ENCODE measurements at regions not wholly inside any gene's neighbourhood (a gene's known extent, or its start where the extent isn't known, plus 50 kb on each side); places are given as distances from the start of the nearest gene placed in this dataset.
"Not testable (repeated sequence)": the region's sequence is repeated elsewhere in the genome, so short reads cannot be mapped to it uniquely, and the experiment has no call there.

DNA sequence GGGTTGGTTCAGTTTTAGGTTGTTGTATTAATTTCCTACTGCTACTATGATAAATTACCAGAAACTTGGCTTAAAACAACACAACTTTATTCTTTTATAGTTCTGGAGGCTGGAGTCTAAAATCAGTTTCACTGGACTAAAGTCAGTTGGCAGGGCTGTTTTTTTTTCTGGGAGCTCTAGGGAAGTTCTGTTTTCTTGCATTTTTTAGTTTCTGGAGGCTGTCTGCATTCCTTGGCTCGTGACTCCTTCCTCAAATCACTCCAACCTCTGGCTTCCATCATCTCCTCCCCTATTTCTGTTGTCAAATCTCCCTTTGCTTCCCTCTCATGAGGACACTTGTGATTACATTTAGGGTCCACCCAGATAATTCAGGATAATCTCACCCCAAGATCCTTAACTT, 51.3 kb upstream of the SUB1 start:
- no peak for DNase-seq (ENCODE audit: low spot score)

DNA sequence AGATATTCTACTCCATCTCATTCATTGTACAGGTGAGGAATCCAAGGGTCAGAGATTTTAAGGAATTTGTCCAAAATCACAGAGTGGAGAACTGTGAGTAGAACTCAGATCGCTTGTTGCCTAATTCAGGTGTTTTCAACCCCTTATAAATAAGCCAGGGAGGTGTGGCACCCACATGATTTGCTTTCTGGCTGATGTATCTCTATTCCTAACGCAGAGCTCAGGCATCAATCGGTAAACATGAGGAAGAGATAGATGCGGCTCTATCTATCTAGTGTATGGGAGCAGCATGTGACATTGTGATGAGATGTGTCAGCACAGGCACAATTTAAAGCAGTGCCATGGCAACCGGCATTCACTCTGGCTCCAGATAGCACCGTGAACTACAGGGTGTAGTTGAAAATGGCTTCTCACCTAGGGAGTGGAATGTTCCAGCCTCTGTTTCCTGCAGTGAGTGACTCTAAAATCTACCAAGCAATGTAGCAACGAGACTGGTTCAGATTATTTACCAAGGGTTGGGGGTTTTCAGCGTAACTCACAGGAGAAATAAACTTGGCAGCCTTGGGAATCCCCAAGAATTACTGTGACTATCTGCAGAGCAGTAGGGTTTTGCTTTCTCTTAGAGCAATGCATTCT, 53.4 kb upstream of the SUB1 start:
- no peak for DNase-seq (ENCODE audit: low spot score)

DNA sequence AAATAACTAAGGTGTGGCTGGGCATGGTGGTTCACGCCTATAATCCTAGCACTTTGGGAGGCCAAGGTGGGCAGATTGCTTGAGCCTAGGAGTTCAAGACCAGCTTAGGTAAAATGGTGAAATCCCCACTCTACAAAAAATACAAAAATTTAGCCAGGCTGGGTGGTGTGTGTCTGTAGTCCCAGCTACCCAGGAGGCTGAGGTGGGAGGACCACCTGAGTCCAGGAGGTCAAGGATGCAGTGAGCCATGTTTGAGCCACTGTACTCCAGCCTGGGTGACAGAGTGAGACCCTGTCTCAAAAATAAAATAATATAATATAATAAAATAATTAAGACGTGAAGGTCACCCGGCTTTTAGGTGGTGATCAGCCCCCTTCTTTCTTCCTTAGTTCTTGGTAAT, 58.0 kb upstream of the SUB1 start:
- not testable (repeated sequence) for DNase-seq (ENCODE audit: low spot score)

DNA sequence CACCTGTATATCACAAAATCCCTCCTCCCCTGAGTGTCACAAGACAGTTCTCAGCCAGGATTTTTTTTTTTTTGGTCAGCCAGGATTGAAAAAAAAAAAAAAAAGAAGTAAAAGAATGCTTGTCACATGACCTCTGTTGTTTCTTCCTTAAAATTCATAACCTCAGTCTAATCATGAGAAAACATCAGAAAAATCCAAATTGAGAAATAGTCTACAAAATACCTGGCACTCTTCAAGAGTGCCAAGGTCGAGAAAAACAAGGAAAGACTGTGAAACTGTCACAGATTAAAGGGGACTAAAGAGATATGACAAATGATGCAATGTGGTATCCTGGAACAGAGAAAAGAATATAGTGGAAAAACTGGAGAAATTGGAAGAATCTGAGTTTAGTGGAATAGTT, 58.5 kb upstream of the SUB1 start:
- DNase-seq (ENCODE audit: low spot score) = no peak

DNA sequence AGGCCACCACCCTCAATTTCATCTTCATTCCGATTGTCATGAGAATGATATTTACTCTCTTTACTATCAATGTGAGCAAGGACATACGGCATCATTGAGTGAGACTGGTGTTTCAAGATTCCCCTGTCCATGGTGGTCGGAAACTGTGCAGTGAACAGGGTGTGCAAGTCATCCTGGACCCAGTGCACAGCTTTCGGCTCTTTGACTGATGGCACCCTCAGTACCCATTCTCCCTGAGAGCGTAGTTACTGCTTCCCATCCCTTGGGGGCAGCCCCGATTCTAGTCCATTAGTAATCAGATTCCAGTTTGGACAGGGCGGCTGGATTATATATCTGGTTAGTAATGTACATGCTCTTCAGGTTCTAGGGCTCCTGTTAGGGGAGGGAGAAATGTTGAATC, 61.7 kb upstream of the SUB1 start:
- no peak for DNase-seq (ENCODE audit: low spot score)

DNA sequence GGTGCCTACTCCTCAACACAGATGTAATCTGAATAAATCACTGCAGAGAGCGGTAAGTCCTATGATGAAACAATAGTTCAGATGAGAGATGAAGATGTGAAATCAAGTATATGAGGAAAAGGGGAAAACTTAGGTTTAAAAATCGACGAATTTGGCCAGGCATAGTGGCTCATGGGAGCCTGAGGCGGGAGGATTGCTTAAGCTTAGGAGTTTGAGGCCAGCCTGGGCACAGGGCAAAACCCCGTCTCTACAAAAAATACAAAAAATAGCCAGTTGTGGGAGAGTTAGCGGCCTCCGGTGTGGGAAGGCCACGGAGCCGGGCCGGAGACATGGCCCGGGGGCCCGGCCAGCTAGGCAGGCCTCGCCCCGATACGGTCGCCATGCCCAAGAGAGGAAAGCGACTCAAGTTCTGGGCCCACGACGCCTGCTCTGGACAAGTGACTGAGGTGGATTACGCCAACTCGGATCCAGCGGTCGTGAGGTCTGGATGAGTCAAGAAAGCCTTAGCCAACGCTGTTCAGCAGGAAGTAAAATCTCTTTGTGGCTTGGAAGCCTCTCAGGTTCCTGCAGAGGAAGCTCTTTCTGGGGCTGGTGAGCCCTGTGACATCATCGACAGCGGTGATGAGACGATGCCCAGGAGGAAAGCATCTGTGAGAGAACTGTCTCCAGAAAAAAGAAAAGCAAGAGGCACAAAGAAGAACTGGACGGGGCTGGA, 62.8 kb upstream of the SUB1 start:
- no peak for DNase-seq (ENCODE audit: low spot score)

DNA sequence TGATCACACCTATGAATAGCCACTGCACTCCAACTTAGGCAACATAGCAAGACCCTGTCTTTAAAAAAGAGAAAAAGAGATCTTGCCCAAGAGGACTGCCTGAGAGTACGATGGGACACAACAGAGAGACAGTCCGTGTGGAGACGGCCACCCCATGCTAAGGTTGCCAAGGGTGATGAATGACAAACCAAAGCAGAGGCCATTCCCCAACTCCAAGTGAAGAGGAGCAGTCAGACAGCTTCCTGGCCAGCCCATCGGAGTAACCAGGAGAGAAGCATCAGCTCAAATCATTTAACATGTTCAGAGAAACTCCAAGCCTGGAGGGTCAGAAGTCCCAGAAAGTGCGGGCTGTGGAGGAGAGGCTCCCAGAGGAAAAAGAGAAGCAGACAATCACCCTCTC, 63.9 kb upstream of the SUB1 start:
- DNase-seq (ENCODE audit: low spot score) = no peak

DNA sequence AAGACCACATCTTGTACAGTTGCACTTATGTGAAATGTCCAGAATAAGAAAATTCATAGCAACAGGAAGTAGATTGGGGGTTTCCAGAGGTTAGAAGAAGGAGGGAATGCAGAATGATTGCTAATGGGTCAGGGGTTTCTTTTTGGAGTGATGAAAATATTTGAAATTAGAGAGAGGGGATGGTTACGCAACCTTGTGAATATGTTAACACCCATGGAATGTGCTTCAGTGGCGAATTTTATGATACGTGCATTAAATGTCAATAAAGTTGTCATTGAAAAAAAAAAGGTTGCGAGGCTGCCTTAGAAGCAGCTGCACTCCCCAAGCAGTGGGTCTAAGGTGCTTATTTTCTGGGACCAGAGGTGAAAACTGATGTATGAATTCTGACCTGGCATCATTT, 64.4 kb upstream of the SUB1 start:
- DNase-seq (ENCODE audit: low spot score) = no peak

DNA sequence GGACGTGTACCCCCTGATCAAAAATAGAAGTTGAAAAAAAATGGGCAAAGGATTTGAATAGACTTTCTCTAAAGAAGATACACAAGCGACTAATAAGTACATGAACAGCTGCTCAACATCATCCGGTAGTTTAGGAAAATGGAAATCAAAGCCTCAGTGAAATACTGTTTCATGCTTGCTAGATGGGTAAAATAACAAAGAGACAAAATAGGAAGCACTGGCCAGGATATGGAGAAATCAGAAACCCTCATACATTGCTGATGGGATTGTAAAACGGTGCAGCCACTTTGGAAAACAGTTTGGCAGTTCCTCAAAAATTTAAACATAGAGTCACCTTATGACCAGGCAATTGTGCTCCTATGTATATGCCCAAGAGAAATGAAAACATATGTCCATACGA, 65.0 kb upstream of the SUB1 start:
- no peak for DNase-seq (ENCODE audit: low spot score)

DNA sequence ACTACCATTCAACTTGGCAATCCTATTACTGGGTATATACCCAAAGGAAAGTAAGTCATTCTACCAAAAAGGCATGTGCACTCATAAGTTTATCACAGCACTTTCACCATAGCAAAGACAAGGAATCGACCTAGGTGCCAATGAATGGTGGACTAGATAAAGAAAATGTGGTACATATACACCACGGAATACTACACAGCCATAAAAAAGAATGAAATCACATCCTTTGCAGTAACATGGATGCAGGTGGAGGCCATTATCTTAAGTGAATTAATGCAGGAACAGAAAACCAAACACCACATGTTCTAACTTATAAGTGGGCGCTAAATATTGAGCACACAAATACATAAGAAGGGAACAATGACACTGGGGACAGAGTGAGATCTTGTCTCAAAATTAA, 65.8 kb upstream of the SUB1 start:
- DNase-seq (ENCODE audit: low spot score) = no peak

DNA sequence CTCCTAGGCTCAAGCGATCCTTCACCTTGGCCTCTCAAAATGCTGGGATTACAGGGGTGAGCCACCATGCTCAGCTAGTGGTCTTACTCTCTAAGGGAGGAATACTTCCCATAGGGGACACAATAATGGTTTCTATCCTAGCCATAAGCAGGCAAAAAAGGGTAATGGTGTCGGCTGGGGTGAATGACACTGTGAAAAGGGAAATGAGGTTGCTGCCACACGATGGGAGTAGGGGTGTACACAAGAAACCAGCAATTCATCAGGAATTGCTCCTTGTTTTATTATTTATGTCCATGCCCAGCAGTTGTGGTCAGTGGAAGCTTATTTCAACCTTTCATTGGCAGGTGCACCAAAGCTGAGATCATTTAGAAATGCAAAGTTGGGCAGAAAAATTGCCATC, 70.3 kb upstream of the ZFR start:
- no peak for DNase-seq (ENCODE audit: low spot score)

DNA sequence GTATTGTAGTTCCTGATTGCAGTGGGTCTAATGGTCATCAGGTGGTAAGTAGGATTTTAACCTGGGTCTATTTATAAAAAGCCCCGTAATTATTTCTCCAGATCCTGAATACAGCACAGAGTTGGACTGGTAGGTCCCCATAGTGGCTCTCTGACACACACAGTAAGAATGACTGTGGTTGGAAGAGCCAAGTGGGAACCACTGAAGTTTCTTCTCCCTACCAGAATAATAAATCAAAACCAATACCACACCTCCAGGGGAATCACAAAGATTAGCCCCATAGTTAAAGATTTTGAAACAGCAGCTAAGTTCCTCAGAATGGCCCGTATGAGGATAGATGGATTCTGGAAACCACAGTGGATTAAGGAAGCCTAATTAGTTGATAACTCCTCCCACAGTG, 68.4 kb upstream of the ZFR start:
- DNase-seq (ENCODE audit: low spot score) = no peak

DNA sequence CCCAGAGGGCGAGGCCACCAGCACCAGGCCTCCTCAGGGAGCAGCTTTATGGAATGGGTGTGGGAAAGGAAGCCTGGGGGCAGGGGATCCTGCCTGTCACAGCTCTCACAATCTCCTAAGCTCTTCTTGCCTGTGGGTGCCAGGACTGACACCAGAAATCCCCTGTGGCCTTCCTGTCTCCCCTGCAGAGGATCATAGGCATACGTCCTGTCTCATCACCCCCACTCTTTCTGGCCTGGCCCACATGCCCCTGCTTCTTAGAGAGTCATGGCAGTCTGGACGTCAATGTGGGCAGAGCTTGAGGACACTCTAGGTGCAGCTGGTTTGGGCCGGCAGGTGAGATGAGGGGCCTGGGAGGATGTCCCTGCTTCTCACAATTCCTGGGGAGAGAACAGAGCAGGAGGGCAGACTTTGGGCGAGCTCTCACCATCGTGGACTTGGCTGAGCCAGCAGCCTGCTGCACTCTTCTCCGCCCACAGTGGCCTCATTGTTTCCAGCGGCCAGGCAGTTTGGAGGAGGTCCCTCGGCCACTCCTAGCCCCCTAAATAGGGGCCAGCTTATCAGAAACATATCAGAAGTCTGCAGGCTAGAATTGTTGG, 67.3 kb upstream of the ZFR start:
- peak; percentile 45 for DNase-seq (ENCODE audit: low spot score)

DNA sequence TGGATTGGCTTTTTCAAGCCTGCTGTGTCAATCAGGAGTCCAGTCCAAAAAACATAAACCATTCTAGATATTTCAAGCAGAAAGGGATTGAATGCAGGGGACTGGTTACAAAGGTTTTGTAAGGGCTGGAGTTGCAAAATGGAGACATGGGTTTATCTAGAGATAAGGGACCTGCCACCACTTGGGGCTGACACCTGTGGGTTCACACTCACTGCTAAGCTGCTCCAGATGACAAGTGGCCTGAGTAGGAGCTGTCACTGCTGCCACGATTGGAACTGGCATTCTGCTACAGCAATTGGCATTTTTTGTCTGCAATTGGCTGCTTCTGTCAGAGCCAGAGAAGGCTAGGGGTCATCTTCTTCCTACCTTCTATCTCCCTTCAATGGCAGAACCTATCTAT, 66.3 kb upstream of the ZFR start:
- no peak for DNase-seq (ENCODE audit: low spot score)

DNA sequence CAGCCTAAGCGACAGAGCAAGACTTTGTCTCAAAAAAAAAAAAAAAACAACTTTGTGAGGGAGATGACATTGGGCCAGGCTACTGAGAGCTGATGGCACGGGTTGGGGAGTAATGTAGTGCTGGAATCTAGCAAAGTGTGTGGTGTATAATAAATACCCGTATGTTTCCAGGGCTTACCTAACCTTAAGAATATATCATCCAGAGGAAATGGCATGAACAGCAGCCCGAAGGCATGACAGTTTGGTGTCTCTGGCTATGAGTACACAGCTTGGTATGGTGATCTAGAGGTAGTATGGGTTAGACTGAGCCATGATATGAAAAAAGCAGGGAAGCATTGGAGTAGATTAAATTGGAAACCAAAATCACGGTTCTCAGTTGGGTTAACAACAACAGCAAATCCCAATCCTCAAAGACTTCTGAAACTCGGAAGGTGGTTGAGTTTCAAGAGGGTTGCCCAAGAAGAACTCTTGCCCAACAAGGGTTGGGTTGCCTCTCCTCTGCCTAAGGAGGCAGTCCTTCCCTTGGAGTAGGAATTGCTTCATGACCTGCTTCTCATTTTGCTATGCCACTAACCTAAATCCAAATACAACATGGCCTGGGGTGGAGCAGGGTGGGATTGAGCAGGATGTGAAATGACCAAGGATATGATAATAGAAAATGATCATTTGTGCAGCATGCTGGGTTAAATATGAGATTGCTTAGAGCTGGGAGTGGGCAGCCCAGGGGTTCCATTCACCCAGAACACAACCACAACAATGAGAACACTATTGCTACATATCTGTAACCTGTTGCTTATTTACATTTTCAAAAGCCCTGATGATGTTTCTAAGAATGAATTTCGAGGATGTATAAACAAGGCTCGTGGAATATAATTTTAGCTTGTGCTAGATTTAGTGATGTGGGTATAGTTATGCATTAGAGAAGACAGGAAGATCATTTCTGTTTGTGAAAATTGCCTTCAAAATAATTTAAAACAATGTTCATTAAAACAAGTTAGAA, 64.6 kb upstream of the ZFR start:
- no peak for DNase-seq (ENCODE audit: low spot score)

DNA sequence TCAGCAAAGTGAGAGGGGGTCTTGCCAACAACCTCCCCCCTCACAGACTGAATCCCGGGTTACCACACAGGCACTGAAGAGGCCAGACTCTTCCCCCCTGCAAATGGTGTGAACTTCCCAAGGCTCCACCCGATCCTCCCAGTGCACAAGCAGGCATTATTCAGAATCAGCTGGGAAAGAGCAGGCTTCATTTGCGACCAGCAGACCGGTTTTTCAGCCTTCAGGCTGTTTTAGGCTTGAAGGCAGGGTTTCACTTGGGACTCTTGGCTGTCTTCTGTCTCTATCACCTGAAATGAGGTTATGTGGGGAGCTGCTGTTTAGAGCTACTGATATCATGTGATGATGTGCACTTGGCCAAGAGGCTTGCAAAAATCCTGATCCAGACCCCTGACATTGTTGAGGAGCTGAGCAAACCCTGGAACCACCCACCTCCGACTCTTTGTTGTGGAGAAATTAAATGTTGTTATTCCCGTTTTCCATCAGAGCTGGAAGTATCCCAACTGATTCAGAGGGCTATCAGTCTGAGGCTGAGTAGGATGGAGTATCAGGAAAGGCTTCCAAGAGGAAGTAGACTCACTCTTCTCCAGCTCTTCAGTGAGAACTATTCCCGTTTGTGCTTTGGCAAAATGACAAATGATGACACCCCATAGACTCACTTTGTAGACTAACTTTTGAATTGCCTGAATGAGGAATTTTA, 63.3 kb upstream of the ZFR start:
- no peak for DNase-seq (ENCODE audit: low spot score)

DNA sequence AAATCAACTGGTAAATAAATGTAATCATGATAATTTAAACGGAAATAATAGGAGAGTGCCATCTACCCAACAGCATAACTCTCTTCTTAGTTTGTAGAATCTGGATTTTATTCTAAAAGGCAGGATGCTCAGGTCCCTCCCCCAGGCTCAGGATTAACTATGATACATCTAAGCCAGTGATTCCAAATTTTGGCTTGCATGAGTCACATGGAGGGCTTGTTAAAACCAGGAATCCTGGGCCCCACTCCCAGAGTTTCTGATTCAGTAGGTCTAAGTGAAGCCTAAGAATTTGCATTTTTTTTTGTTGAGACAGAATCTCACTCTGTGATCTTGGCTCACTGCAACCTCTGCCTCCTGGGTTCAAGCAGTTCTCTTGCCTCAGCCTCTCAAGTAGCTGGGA, 62.3 kb upstream of the ZFR start:
- no peak for DNase-seq (ENCODE audit: low spot score)

DNA sequence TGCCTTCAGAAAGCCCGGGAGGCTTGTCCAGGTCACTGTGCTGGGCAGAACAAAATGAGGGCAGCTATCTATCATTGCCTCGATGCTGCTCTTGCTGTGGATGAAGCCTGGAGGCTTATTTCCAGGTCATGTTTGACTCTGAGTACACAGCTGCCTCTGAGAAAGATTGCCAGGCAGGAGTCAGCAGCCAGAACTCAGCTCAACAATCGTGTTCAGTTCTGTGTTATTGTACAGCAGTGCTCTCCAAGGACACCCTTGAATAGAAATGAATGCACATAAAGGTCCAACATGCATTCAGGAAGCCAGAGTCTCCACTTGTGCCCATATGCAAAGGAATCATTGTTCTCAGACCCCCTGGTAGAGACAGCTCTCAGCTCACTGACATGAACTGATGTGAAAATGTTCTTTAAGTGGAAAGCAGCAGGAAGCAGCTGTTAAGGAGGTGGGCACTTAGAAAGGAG, 61.7 kb upstream of the ZFR start:
- no peak for DNase-seq (ENCODE audit: low spot score)

DNA sequence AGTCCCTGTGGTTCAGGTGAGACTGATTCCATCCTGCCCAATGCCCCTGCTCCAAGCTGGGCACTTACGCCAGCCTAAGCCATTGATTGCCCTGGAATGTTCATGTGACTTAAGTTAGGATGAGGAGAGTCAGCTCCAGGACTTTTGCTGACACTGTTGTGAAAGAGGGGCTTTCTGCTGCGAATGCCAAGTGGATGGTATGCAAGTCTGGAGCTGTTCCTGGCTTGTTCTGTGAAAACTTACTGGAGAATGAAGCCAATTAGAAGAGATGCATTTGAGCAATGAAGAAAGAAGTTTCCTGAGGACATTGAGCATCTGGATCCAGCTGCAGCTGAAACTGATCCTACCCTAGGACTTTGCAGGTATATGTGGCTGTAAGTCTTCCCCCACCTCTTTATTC, 61.2 kb upstream of the ZFR start:
- no peak for DNase-seq (ENCODE audit: low spot score)

DNA sequence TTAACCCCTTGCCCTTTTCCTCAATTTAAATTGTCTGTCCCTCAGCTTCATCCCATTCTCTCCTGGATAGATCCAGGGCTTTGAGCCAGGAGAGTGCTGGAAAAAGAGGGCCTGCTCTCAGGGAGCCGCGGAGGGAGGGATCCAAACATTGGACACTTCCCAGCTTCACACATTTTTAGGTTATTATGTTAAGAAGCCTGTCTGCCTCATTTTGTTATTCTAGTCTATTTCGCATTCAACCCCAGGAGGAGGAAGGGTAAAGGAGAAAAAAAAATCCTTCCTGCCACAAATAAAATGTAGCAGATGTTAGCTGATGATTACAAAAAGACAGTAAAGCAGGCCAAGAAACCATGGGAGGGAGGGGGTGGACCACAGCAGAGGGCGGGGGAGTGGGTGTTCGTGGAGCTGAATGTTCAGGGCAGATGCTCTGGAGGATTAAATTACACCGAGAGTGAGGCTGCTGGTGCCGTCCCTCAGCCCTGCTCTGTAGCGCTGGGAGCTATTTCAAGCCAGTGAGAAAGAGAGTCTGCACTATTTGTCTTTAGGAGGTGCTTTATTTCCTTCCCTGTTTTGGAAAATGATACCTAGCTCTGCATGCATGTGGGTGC, 60.6 kb upstream of the ZFR start:
- DNase-seq (ENCODE audit: low spot score) = peak; percentile 86

DNA sequence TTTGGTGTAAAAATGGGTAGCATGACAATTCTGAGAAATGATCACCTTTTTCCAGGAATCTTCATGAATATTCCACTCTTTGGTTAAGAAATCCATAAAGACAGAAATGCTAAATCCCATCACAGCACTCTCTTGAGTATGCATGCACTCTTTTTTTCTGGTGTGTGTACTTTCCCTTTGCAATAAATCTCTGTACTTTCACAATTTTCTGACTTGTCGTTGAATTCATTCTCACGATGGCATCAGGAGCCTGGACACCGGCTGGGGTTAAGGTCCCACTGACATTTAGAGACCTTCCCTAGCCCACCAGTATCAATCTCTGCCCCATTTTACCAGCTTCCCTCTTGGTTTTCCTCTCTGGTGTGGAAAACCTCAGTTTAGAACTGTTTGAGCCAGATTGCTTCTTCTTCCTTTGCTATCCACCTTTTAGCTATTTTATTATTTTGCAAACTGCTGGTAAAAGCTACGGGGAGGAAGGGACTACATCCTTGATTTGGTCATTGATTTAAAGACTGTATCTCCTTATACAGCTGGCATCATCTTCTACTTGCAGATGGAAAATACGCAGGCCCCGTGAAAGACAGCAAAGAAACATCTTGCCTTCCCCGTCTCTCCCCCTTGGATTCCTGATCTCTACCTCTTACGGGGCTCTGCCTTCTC, 59.9 kb upstream of the ZFR start:
- DNase-seq (ENCODE audit: low spot score) = no peak
